Central memory CD8-positive, alpha-beta T cell (primary cell): ENCODE measurements at regions not wholly inside any gene's neighbourhood (a gene's known extent, or its start where the extent isn't known, plus 50 kb on each side); places are given as distances from the start of the nearest gene placed in this dataset.

Experiments used
- ATAC-seq: fragments of 150-1000 bp; cut with Tn5 transposase; replicated peaks from 2 replicates; pipeline ENCODE4 v1.10.0; 2022; ENCODE audit warnings: mild to moderate bottlenecking, moderate FRiP score, moderate number of reproducible peaks; ENCODE audit not compliant: poor library complexity, severe bottlenecking; ENCODE audit errors: extremely low read depth
- DNase-seq, 2 donors: peaks; one replicate each; pipeline ENCODE4 v3.0.0; 2021; ENCODE audit warnings: low spot score in 2 of 2
- H3K27ac Mint-ChIP-seq: one replicate; pipeline ENCODE4 v1.8.0; 2022; ENCODE audit warnings: low read depth, mild to moderate bottlenecking, moderate library complexity, mixed read lengths
- H3K27me3 Mint-ChIP-seq: one replicate; pipeline ENCODE4 v1.8.0; 2022; ENCODE audit warnings: mixed read lengths
- H3K36me3 Mint-ChIP-seq: one replicate; pipeline ENCODE4 v1.8.0; 2022; ENCODE audit warnings: mild to moderate bottlenecking, moderate library complexity, mixed read lengths; ENCODE audit not compliant: insufficient read depth
- H3K4me1 Mint-ChIP-seq: one replicate; pipeline ENCODE4 v1.8.0; 2022; ENCODE audit warnings: mixed read lengths
- H3K4me3 Mint-ChIP-seq: one replicate; pipeline ENCODE4 v1.8.0; 2022; ENCODE audit warnings: mild to moderate bottlenecking, moderate library complexity, mixed read lengths
- H3K9me3 Mint-ChIP-seq: one replicate; pipeline ENCODE4 v1.8.0; 2022; ENCODE audit warnings: mixed read lengths

DNA sequence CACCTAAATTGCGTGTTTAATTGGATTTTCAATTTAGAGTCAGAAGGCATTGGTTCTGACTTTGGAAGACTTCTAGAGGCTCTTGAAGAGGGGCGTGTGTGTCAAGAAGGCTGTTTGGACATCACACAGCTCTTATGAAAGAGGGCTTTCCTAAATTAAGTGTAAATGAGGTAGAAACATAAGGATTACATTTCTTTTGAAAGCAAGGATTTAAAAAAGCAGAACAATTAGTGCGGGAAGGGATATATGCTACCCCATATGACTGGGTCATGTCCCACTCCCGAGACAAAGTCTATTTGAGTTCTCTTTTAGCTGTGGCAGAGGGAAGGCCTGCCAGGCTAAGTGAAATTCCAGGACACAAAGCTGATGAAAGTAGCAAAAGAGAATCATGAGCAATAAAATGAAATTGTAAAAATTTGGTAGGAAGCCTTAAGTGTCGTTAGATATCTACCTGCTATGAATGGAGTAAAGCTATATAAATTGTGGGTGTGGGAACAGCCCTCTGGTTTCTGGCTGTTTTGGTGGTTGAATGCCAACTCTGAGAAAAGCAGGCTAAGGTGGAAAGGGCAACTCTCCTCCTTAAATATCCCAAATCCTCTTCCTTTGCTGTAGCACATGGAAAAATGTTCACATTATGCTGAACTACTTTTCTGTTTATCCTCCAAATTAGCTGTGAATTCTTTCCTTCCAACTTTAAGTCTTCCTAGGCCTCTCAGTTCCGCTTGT lies 100.6 kb upstream of the TSC22D2 start:
- DNase-seq (no peak), ATAC-seq (no peak)
- peaks cover 83% of the 10 kb centered on the region for H3K27me3 Mint-ChIP-seq
- H3K9me3 Mint-ChIP-seq, result no peaks in the 10 kb centered on the region
- H3K4me1 Mint-ChIP-seq, result no peaks in the 10 kb centered on the region
- H3K4me3 Mint-ChIP-seq, result no peak overlapping the region
- H3K36me3 Mint-ChIP-seq, result no peaks in the 10 kb centered on the region
- H3K27ac Mint-ChIP-seq, result no peak overlapping the region

DNA sequence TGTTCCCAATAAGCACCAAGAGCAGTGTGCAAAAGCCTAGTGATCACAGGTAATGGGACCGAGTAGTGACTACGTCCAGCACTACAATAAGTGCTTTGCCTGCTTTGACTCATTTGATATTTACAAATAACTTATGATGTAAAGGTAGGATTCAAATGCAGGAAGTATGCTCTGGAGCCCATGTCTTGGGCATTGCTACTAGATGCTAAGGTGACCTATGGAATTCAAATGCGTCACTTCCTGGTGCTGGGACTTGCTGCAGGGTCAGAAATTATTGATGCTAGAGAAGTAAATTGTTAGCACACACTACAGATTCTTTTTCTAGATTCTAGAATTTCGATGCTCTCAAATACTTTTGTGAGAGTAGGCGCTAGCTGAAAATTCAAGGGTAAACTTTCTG lies 101.2 kb upstream of the TSC22D2 start:
- Mint-ChIP-seq H3K27me3 (peaks cover 83% of the 10 kb centered on the region), H3K4me1 (no peaks in the 10 kb centered on the region), H3K27ac (no peak overlapping the region), H3K36me3 (no peaks in the 10 kb centered on the region), H3K9me3 (no peaks in the 10 kb centered on the region), H3K4me3 (no peak overlapping the region)
- no peak for DNase-seq
- ATAC-seq, result no peak

DNA sequence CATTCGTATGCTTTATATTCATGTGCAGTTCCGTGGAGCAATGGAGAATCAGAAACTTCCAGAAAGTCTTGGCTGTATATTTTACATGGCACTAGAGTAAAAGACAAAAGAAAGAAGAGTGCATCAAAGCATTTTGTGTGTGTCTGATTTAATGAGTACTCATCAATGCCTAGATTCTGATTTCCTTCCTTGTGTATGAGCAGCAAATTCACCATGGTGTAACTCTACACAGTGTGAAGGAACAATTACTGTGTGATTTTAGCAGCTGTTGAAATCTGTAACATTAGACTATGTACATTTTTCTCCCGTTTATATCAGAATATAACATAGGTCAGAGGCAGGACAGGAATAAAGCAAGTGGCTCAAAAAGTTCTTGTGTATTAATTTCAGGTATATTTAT lies 102.0 kb upstream of the TSC22D2 start:
- Mint-ChIP-seq H3K27ac (no peak overlapping the region), H3K4me1 (no peaks in the 10 kb centered on the region), H3K27me3 (peaks cover 83% of the 10 kb centered on the region), H3K4me3 (no peak overlapping the region), H3K9me3 (no peaks in the 10 kb centered on the region), H3K36me3 (no peaks in the 10 kb centered on the region)
- DNase-seq (no peak), ATAC-seq (no peak)

DNA sequence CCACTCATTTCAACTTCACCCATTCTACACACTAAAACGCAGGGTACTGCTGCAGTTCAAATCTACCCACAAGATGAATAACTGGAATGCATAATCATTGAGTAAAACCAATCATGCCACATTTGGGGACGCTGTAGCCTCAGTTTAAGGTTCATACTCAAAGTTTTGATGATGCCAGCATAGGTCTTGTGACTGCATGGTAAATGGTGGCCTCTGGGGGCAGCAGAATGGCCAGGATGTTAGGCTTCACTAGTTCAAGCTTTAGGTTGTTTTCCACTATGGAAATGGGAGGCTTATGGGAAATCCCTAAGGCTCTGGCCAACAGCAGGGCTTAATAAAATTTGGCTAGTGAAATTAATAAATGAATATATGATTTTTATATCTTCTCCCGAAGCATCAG lies 104.3 kb upstream of the TSC22D2 start:
- Mint-ChIP-seq H3K27ac (no peak overlapping the region), H3K4me1 (no peaks in the 10 kb centered on the region), H3K27me3 (peaks cover 72% of the 10 kb centered on the region), H3K36me3 (no peaks in the 10 kb centered on the region), H3K4me3 (no peak overlapping the region), H3K9me3 (no peaks in the 10 kb centered on the region)
- peak; percentile 36 for ATAC-seq
- DNase-seq, result no peak

DNA sequence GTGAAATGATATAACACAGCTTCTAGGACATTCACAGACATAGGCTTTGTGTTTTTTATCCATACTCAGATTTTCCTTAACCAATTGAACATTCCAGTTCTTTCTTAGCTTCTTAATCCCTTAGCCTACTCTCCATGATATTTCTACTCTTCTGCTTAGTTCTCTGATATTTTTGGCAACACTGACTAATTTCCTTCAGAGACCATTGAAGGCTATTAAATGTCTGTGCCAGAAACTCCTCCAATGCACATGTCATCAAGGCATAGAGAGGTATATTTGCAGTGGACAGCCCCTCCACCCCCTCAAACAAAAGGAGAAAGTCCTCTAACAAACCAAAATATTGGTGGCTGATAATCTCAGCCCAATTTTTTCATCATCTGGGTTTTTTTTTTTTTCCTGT lies 105.9 kb upstream of the TSC22D2 start:
- Mint-ChIP-seq H3K27me3 (peaks cover 57% of the 10 kb centered on the region), H3K4me3 (no peak overlapping the region), H3K27ac (no peak overlapping the region), H3K36me3 (no peaks in the 10 kb centered on the region), H3K9me3 (no peaks in the 10 kb centered on the region), H3K4me1 (no peaks in the 10 kb centered on the region)
- ATAC-seq (no peak), DNase-seq (no peak)

DNA sequence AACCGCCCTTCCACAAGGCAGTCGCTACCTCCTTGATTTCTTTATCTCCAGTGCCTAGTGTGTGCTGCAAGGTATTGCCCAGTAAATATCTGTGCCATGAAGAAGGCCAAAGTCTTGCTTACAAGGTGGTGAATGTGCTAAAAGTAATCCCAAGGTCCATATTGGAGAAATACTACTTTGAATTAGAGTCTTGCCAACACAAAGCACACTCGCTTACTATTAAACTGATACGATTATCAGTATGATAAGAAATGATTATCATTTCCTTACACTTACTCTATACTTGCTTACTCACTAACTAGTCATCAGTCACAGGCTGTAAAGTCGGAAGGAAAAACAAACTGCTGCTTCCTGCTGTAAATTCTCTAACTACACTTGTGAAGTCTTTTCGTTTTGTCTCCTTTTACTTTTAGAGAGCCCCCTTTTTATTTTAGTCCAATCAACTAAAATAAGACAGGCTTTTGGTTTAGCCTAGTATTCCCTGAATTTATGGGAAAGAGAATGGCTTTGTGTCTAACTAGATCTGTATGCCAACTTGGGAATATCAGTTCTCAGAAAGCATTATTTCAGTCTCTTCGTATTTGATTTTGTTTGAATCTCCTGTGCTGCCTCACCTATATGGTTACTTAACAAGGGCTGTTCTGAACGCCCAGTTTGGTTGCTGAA lies 107.1 kb upstream of the TSC22D2 start:
- Mint-ChIP-seq H3K36me3 (no peaks in the 10 kb centered on the region), H3K4me1 (no peaks in the 10 kb centered on the region), H3K27me3 (peaks cover 52% of the 10 kb centered on the region), H3K4me3 (no peak overlapping the region), H3K9me3 (no peaks in the 10 kb centered on the region), H3K27ac (no peak overlapping the region)
- DNase-seq, result no peak
- ATAC-seq, result no peak

DNA sequence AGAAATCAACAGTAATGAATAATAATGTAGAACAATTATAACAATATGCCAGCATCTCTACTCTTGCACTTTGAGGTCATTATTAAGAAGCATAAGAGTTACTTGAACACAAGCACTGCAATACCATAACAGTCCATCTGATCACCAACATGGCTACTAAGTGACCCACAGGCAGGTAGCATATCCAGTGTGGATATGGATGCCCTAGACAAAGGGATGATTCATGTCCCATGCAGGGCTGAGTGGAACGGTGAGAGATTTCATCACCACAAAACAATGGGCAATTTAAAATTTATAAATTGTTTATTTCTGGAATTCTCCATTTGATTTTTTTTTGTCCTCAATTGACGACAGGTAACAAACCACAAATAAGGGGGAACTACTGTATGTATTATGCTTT lies 107.7 kb upstream of the TSC22D2 start:
- Mint-ChIP-seq H3K4me3 (no peak overlapping the region), H3K4me1 (no peaks in the 10 kb centered on the region), H3K27me3 (peaks cover 46% of the 10 kb centered on the region), H3K27ac (no peak overlapping the region), H3K9me3 (no peaks in the 10 kb centered on the region), H3K36me3 (no peaks in the 10 kb centered on the region)
- ATAC-seq (no peak), DNase-seq (no peak)

DNA sequence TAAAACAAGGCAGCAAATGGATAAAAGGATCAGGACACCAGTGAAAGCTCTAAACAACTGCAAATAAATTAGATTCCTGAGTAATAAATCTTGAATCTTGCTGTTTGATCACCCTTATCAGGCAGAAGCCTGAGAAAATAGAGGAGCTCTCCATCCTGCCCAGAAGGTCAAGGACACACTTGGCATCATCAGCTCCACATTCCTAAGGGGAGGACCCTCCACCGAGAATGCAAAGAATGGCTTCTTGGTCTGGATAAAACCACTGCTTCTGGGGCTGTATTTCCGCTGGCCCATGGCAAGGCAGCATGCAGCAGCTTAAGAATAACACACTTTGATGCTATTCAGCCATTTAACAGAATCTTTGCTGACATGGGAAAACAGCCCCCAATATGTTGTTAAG lies 108.9 kb upstream of the TSC22D2 start:
- Mint-ChIP-seq H3K36me3 (no peaks in the 10 kb centered on the region), H3K4me3 (no peak overlapping the region), H3K27ac (no peak overlapping the region), H3K4me1 (no peaks in the 10 kb centered on the region), H3K27me3 (peaks cover 34% of the 10 kb centered on the region), H3K9me3 (no peaks in the 10 kb centered on the region)
- ATAC-seq (no peak), DNase-seq (no peak)

DNA sequence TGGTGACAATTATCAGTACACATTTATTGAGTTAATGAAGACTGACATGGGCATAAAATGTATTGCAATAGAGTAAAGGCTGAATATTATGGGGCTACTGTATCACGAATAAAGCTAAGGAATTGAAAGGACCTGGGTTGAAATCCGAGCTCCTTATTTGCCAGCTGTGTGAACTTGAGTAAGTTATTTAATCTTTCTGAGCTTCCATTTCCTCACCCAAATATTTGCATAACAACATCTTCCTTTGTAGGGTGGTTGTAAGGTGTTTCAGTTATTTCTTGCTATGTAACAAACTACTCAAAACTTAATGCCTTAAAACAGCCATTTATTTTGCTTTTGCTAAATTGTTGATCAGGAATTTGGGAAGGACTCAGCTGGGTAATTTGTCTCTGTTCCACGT lies 111.1 kb upstream of the TSC22D2 start:
- H3K4me3 Mint-ChIP-seq, result no peak overlapping the region
- no peaks in the 10 kb centered on the region for H3K36me3 Mint-ChIP-seq
- ATAC-seq (no peak), DNase-seq (no peak)
- peaks cover 27% of the 10 kb centered on the region for H3K27me3 Mint-ChIP-seq
- no peaks in the 10 kb centered on the region for H3K9me3 Mint-ChIP-seq
- no peaks in the 10 kb centered on the region for H3K4me1 Mint-ChIP-seq
- H3K27ac Mint-ChIP-seq, result no peak overlapping the region

DNA sequence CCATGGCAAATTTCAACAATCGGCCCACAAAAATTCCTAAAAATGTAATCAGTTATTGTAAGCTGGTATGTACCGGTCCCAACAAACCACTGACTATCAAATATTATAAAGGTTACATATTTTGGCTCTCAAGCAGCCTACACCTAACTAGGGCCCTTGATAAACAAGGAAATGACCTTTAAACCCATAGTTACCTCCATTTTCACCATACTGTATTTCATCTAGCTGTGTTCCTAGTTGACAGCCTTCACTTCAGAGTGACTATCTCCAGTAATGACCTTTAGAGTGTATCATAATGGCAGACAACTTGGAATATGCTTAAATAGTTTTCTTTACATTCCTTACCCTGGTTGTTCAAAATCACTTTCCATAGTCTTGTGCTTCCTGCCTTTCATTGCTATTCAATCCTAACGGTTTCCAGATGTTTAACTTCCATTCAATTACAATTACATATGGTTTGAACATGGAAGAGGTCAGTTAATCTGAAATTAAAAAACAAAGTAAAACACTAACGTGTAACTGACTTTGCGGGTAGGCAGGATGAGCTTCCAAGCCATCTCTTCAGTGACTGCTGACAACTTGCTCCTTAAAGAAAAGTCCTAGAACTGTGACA lies 111.9 kb upstream of the TSC22D2 start:
- no peak overlapping the region for H3K27ac Mint-ChIP-seq
- ATAC-seq (no peak), DNase-seq (no peak)
- H3K4me3 Mint-ChIP-seq, result no peak overlapping the region
- H3K4me1 Mint-ChIP-seq, result no peaks in the 10 kb centered on the region
- H3K27me3 Mint-ChIP-seq, result peaks cover 27% of the 10 kb centered on the region
- no peaks in the 10 kb centered on the region for H3K36me3 Mint-ChIP-seq
- no peaks in the 10 kb centered on the region for H3K9me3 Mint-ChIP-seq

DNA sequence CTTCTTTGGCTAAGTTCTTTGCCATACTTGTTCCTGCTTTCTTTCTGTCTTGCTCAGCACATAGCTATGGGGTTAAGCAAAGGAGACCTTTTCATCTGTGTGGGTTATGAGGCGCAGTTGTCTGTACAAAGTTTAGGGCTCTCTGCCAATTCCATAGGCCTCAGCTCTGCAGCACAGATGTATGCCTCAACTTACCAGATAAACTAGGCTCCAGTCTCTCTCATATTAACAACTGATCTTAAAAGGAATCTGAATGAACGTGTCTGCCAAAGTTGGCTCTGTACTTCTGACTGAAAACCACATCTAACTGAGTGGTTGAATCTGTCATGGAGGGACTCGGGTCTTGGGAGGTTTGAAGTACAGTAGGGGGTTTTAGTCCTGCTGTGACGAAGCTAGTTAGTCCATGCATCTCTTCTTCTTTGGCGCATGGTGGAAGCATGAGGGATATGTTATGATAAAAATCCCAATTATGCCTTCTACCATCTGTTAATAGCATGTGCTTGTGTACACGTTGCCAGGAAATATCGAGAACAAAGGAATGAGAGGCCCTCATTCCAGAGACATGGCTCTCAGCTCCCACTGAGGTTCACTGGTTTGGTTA lies 114.6 kb upstream of the TSC22D2 start:
- ATAC-seq (no peak), DNase-seq (no peak)
- peaks cover 47% of the 10 kb centered on the region for H3K27me3 Mint-ChIP-seq
- H3K4me1 Mint-ChIP-seq, result no peaks in the 10 kb centered on the region
- H3K27ac Mint-ChIP-seq, result no peak overlapping the region
- H3K4me3 Mint-ChIP-seq, result no peak overlapping the region
- H3K9me3 Mint-ChIP-seq, result no peaks in the 10 kb centered on the region
- H3K36me3 Mint-ChIP-seq, result no peaks in the 10 kb centered on the region

DNA sequence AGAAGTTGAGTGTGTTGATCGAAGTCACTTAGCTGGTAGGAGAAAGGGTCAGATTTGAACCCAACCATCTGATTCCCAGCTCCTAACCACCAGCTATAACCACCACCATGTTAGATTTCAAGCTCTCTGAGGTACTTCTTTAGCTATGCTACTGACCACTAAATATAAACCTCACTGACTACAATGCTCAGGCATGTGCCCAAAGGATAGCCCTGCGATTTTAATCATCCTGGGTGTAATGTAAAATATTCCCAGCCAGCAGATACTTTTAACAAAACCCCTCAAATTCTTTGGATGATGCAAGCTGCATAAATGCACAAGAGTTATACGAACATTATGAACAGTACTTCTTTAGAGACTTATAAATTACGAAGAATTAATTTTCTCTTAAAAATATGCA lies 115.2 kb upstream of the TSC22D2 start:
- Mint-ChIP-seq H3K27ac (no peak overlapping the region), H3K27me3 (peaks cover 53% of the 10 kb centered on the region), H3K9me3 (no peaks in the 10 kb centered on the region), H3K4me3 (no peak overlapping the region), H3K4me1 (no peaks in the 10 kb centered on the region), H3K36me3 (no peaks in the 10 kb centered on the region)
- DNase-seq (no peak), ATAC-seq (no peak)

DNA sequence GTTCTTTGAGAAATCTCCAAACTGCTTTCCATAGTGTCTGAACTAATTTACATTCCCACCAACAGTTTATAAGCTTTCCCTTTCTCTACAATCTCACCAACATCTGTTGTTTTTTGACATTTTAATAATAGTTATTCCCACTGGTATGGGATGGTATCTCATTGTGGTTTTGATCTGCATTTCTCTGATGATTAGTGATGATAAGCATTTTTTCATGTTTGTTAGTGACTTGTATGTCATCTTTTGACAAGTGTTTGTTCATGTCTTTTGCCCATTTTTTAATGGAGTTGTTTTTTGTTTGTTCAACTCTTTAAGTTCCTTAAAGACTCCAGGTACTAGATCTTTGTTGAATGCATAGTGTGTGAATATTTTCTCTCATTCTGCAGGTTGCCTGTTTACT lies 116.6 kb upstream of the TSC22D2 start:
- H3K27me3 Mint-ChIP-seq, result peaks cover 65% of the 10 kb centered on the region
- H3K36me3 Mint-ChIP-seq, result no peaks in the 10 kb centered on the region
- H3K4me3 Mint-ChIP-seq, result no peak overlapping the region
- H3K4me1 Mint-ChIP-seq, result no peaks in the 10 kb centered on the region
- DNase-seq, result no peak
- H3K27ac Mint-ChIP-seq, result no peak overlapping the region
- no peak for ATAC-seq
- no peaks in the 10 kb centered on the region for H3K9me3 Mint-ChIP-seq
